Panc1 (cell line): ENCODE measurements at regions not wholly inside any gene's neighbourhood (a gene's known extent, or its start where the extent isn't known, plus 50 kb on each side); places are given as distances from the start of the nearest gene placed in this dataset.

Experiments
- CTCF ChIP-seq: fragments of 450-650 bp; IDR thresholded peaks from 2 replicates; pipeline ENCODE4 v1.5.1; 2017; ENCODE audit warnings: mild to moderate bottlenecking
- POLR2AphosphoS5 ChIP-seq: IDR thresholded peaks from 2 replicates; pipeline ENCODE4 v1.6.1; 2012; ENCODE audit warnings: mild to moderate bottlenecking, low read depth, low read length, moderate library complexity

DNA sequence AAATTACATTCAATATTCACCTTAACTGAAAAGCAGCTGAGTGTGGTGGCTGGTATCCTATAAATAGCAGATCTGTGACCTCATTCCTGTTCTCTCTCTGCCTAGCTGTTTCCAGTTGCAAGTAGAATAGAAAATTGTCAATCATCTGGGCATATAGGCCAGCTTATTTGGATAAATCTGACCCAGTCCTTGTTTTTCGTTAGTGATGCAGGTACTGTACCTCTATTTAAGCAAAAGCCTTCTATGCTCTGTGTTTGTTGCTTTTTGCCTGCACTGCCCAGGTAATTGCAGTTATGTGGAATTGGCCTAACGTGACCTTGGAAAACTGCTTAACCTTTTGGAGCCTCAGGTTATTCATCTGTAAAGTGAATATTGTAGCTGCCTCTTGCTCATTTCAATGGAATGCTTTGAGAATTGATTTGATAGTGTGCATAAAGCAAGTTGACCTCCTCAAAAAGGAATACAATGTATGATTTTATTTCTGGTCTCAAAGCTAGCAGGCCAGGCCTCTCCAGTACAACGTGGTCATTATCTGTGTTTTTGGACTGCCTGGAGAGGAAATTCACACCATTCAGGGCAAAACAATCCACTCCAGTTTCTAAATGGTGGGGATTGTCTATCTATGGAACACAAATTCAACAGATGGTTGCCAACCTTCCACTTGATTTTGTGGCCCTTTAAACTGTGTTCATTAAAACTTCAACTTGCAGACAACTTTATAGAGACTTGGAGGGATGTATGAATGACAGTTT, 508.7 kb upstream of the CITED2 start:
- TF ChIP-seq POLR2AphosphoS5 (no peak), CTCF (no peak)
